Right lobe of liver (tissue), 6 donors: ENCODE measurements at regions not wholly inside any gene's neighbourhood (a gene's known extent, or its start where the extent isn't known, plus 50 kb on each side); places are given as distances from the start of the nearest gene placed in this dataset.
A peak's percentile ranks its signal among the peaks of the same experiment; 100 is the strongest.

ENCODE experiments used
- ATAC-seq, 4 donors: fragments of 200-7000 bp; cut with Tn5 transposase; one replicate each; pipeline ENCODE4 v1.9.1; 2020; ENCODE audit warnings: mild to moderate bottlenecking in 4 of 4, moderate library complexity in 4 of 4
- DNase-seq, 3 donors: peaks; one replicate each; pipeline ENCODE4 v3.0.0-alpha.2; 2020
- H3K27ac ChIP-seq, 3 donors: fragments of 200-600 bp; one replicate each; pipeline ENCODE4 v1.8.0; 2022
- H3K27me3 ChIP-seq, 2 donors: fragments of 200-600 bp; one replicate each; pipeline ENCODE4 v1.8.0; 2022
- H3K36me3 ChIP-seq, 4 donors: fragments of 200-600 bp; sonication (generic) in 1 of 4; one replicate each; pipeline versions ENCODE4 v1.5.1 to v1.8.0; 2017 to 2022; ENCODE audit warnings: control low read depth in 1 of 4
- H3K4me1 ChIP-seq, 4 donors: fragments of 200-600 bp; sonication (generic) in 1 of 4; one replicate each; pipeline versions ENCODE4 v1.5.1 to v1.8.0; 2017 to 2022; ENCODE audit warnings: control low read depth in 1 of 4
- H3K4me3 ChIP-seq, 3 donors: fragments of 200-600 bp; one replicate each; pipeline ENCODE4 v1.8.0; 2022
- H3K9me3 ChIP-seq, 4 donors: fragments of 200-600 bp; sonication (generic) in 1 of 4; one replicate each; pipeline versions ENCODE4 v1.5.1 to v1.8.0; 2017 to 2022; ENCODE audit warnings: control low read depth in 1 of 4
- CTCF ChIP-seq, 4 donors: fragments of 200-600 bp in 3 of 4; fragments of 450-650 bp in 1 of 4; IDR thresholded peaks; one replicate each; pipeline versions ENCODE4 v1.5.1 to v1.8.0; 2016 to 2022; ENCODE audit warnings: antibody characterized with exemption in 4 of 4, mild to moderate bottlenecking in 2 of 4
- POLR2A ChIP-seq: fragments of 450-650 bp; IDR thresholded peaks from one replicate; pipeline ENCODE4 v1.6.1; 2017; ENCODE audit warnings: antibody characterized with exemption, mild to moderate bottlenecking
- WGBS: methylation state at CpG from one replicate; pipeline ENCODE4 v1.1.6; 2018; ENCODE audit warnings: low coverage, low lambda C conversion rate; ENCODE audit not compliant: insufficient coverage; ENCODE audit errors: missing lambda C conversion rate; 5-methylcytosine and 5-hydroxymethylcytosine counted together
- intact Hi-C, 2 donors: fragments of 100-400 bp; cut with DNase I; formaldehyde crosslinking; loops; one replicate each; pipeline versions ENCODE4 v1.11.2 to v1.14.1; 2022
- donor health status: DM: no; HTN: yes; CAD: no.
- donor health status: DM: no; HTN: no; CAD: no.
- donor health status: DM: no; HTN: no; CAD: no.
- donor health status: DM: no; HTN: yes; CAD: no.
- donor health status: DM: no; HTN: yes; CAD: no.

- intact Hi-C loops = no loop called here
- DNase-seq (no peak), ATAC-seq (peak; percentile 55 to 76 (median 66))
- no peaks in the 10 kb centered on the region for H3K27me3 ChIP-seq
- H3K27ac ChIP-seq = no peak overlapping the region
- H3K4me1 ChIP-seq = no peaks in the 10 kb centered on the region
- TF ChIP-seq CTCF (IDR thresholded peaks at IDR 0.05) (peak; percentile 46 to 59 (median 48)), POLR2A (no peak)
- WGBS = 34% methylated on average over 4 of the region's 4 CpGs
- H3K9me3 ChIP-seq = no peaks in the 10 kb centered on the region
- no peaks in the 10 kb centered on the region for H3K36me3 ChIP-seq
- no peak overlapping the region for H3K4me3 ChIP-seq
Measured at GRCh38 chr6:95364016-95364604, 213.2 kb upstream of the MANEA start.

- no peak overlapping the region for H3K27ac ChIP-seq
- ATAC-seq (no peak), DNase-seq (no peak)
- H3K27me3 ChIP-seq = no peaks in the 10 kb centered on the region
- TF ChIP-seq CTCF (IDR thresholded peaks at IDR 0.05) (no peak), POLR2A (no peak)
- no peaks in the 10 kb centered on the region for H3K9me3 ChIP-seq
- no peaks in the 10 kb centered on the region for H3K4me1 ChIP-seq
- no peak overlapping the region for H3K4me3 ChIP-seq
- intact Hi-C loops = no loop called here
- no peaks in the 10 kb centered on the region for H3K36me3 ChIP-seq
- WGBS = 36% methylated on average over 2 of the region's 2 CpGs
Measured at GRCh38 chr6:95365454-95365853, 211.9 kb upstream of the MANEA start.

GRCh38 chr6:95366414-95366813, 210.9 kb upstream of the MANEA start:
- H3K27ac ChIP-seq = no peak overlapping the region
- 42% methylated on average over 4 of the region's 4 CpGs for WGBS
- DNase-seq (no peak), ATAC-seq (no peak)
- H3K9me3 ChIP-seq = no peaks in the 10 kb centered on the region
- TF ChIP-seq CTCF (IDR thresholded peaks at IDR 0.05) = no peak
- no peak for TF ChIP-seq POLR2A
- H3K27me3 ChIP-seq = no peaks in the 10 kb centered on the region
- no peaks in the 10 kb centered on the region for H3K36me3 ChIP-seq
- no peak overlapping the region for H3K4me3 ChIP-seq
- no peaks in the 10 kb centered on the region for H3K4me1 ChIP-seq
- intact Hi-C loops = no loop called here

- ATAC-seq = no peak
- no peaks in the 10 kb centered on the region for H3K4me1 ChIP-seq
Measured at GRCh38 chr6:95383878-95384277, 193.5 kb upstream of the MANEA start.

More at GRCh38 chr6:95383878-95384277, 193.5 kb upstream of the MANEA start:
- Histone ChIP-seq H3K9me3 (no peaks in the 10 kb centered on the region), H3K27ac (no peak overlapping the region), H3K4me3 (no peak overlapping the region), H3K27me3 (no peaks in the 10 kb centered on the region), H3K36me3 (no peaks in the 10 kb centered on the region)
- no peak for TF ChIP-seq POLR2A
- TF ChIP-seq CTCF (IDR thresholded peaks at IDR 0.05) = no peak
- intact Hi-C loops = no loop called here
- DNase-seq = no peak
- WGBS = no CpG with 5 or more reads among the region's 2 CpGs
